ENCODE measurements at regions not wholly inside any gene's neighbourhood (a gene's known extent, or its start where the extent isn't known, plus 50 kb on each side); places are given as distances from the start of the nearest gene placed in this dataset.

GRCh38 chr5:25418319-25418859 is 773.6 kb upstream of the CDH10 start:
- TF ChIP-seq CTCF (conservative IDR thresholded peaks at IDR 0.05 in 1 of 2, IDR thresholded peaks at IDR 0.05 in 1 of 2; ENCODE audit: extremely low read depth in 1 of 2, insufficient read depth in 1 of 2, low read depth in 1 of 2, low read length in 2 of 2) (no peak), EZH2 (IDR thresholded peaks at IDR 0.05; ENCODE audit: borderline replicate concordance, low read length) (no peak)

All from mammary epithelial cell (primary cell).